Right atrium auricular region (tissue), 2 donors: ENCODE measurements at regions not wholly inside any gene's neighbourhood (a gene's known extent, or its start where the extent isn't known, plus 50 kb on each side); places are given as distances from the start of the nearest gene placed in this dataset.

Experiments
- DNase-seq: peaks from one replicate; pipeline ENCODE4 v3.0.0-alpha.2; 2019; ENCODE audit warnings: low spot score
- H3K27ac ChIP-seq, 2 donors: fragments of 200-600 bp; sonication (generic); 1 replicate in 1 of 2; 2 replicates in 1 of 2; pipeline ENCODE4 v1.5.1; 2016 to 2019
- H3K27me3 ChIP-seq, 2 donors: fragments of 200-600 bp; sonication (generic); one replicate each; pipeline versions ENCODE4 v1.5.1 to v1.6.0; 2017 to 2019
- H3K36me3 ChIP-seq: fragments of 200-600 bp; sonication (generic); one replicate; pipeline ENCODE4 v1.5.1; 2016
- H3K4me1 ChIP-seq, 2 donors: fragments of 200-600 bp; sonication (generic); one replicate each; pipeline versions ENCODE4 v1.5.1 to v1.6.0; 2017 to 2019
- H3K4me3 ChIP-seq, 2 donors: fragments of 200-600 bp; sonication (generic); 1 replicate in 1 of 2; 2 replicates in 1 of 2; pipeline ENCODE4 v1.5.1; 2017 to 2019; ENCODE audit warnings: mild to moderate bottlenecking in 1 of 2, moderate library complexity in 1 of 2
- H3K9me3 ChIP-seq, 2 donors: fragments of 200-600 bp; sonication (generic); one replicate each; pipeline ENCODE4 v1.5.1; 2019
- CTCF ChIP-seq, 2 donors: fragments of 200-600 bp; sonication (generic); IDR thresholded peaks; one replicate each; pipeline ENCODE4 v1.5.1; 2019; ENCODE audit warnings: antibody characterized with exemption in 2 of 2

- H3K36me3 ChIP-seq, result no peaks in the 10 kb centered on the region
- no peaks in the 10 kb centered on the region for H3K4me1 ChIP-seq
- H3K9me3 ChIP-seq, result no peaks in the 10 kb centered on the region
- no peak for TF ChIP-seq CTCF (IDR thresholded peaks at IDR 0.05)
- DNase-seq, result no peak
- no peak overlapping the region for H3K4me3 ChIP-seq
- H3K27ac ChIP-seq, result no peak overlapping the region
- H3K27me3 ChIP-seq, result no peaks in the 10 kb centered on the region
Measured at GRCh38 chr2:147662221-147662620, 182.6 kb upstream of the ACVR2A start.

GRCh38 chr2:147660680-147661079, 184.1 kb upstream of the ACVR2A start:
- Histone ChIP-seq H3K9me3 (no peaks in the 10 kb centered on the region), H3K4me3 (no peak overlapping the region), H3K4me1 (no peaks in the 10 kb centered on the region), H3K27ac (no peak overlapping the region), H3K27me3 (no peaks in the 10 kb centered on the region), H3K36me3 (no peaks in the 10 kb centered on the region)
- no peak for TF ChIP-seq CTCF (IDR thresholded peaks at IDR 0.05)
- DNase-seq, result no peak

GRCh38 chr2:147659051-147659450, 185.8 kb upstream of the ACVR2A start:
- no peaks in the 10 kb centered on the region for H3K4me1 ChIP-seq
- no peak for TF ChIP-seq CTCF (IDR thresholded peaks at IDR 0.05)

GRCh38 chr2:147657086-147658000, 187.5 kb upstream of the ACVR2A start:
- Histone ChIP-seq H3K4me1 (no peaks in the 10 kb centered on the region), H3K36me3 (no peaks in the 10 kb centered on the region), H3K27ac (no peak overlapping the region), H3K27me3 (no peaks in the 10 kb centered on the region), H3K4me3 (no peak overlapping the region), H3K9me3 (no peaks in the 10 kb centered on the region)
- DNase-seq, result no peak
- TF ChIP-seq CTCF (IDR thresholded peaks at IDR 0.05), result no peak

More at GRCh38 chr2:147659051-147659450, 185.8 kb upstream of the ACVR2A start:
- Histone ChIP-seq H3K9me3 (no peaks in the 10 kb centered on the region), H3K27ac (no peak overlapping the region), H3K27me3 (no peaks in the 10 kb centered on the region), H3K4me3 (no peak overlapping the region), H3K36me3 (no peaks in the 10 kb centered on the region)
- DNase-seq, result no peak

- DNase-seq, result no peak
- Histone ChIP-seq H3K36me3 (no peaks in the 10 kb centered on the region), H3K4me1 (no peaks in the 10 kb centered on the region), H3K4me3 (no peak overlapping the region), H3K9me3 (no peaks in the 10 kb centered on the region), H3K27ac (no peak overlapping the region), H3K27me3 (no peaks in the 10 kb centered on the region)
- no peak for TF ChIP-seq CTCF (IDR thresholded peaks at IDR 0.05)
Measured at GRCh38 chr2:147649998-147650397, 194.8 kb upstream of the ACVR2A start.
